Smooth muscle cell (in vitro differentiated cells): ENCODE measurements at regions not wholly inside any gene's neighbourhood (a gene's known extent, or its start where the extent isn't known, plus 50 kb on each side); places are given as distances from the start of the nearest gene placed in this dataset.

Experiments used
- DNase-seq: peaks from one replicate; lab custom pipeline; 2025; ENCODE audit not compliant: unreplicated experiment; lab: John Stamatoyannopoulos, UW
- H2AFZ ChIP-seq: fragments of 200-600 bp; sonication (generic); 2 replicates; pipeline ENCODE4 v1.6.0; 2016; ENCODE audit warnings: antibody characterized with exemption, low read depth, mild to moderate bottlenecking
- H3F3A ChIP-seq: fragments of 200-600 bp; sonication (generic); 2 replicates; pipeline ENCODE4 v1.6.0; 2017; ENCODE audit warnings: antibody characterized with exemption, low read depth
- H3K27ac ChIP-seq: fragments of 200-600 bp; sonication (generic); 2 replicates; pipeline ENCODE4 v1.5.1; 2016; ENCODE audit warnings: low read depth, mild to moderate bottlenecking
- H3K27me3 ChIP-seq: fragments of 200-600 bp; sonication (generic); 2 replicates; pipeline ENCODE4 v1.6.1; 2016; ENCODE audit warnings: low read depth, mild to moderate bottlenecking
- H3K36me3 ChIP-seq: fragments of 200-600 bp; sonication (generic); 2 replicates; pipeline ENCODE4 v1.5.1; 2016; ENCODE audit warnings: low read depth
- H3K4me1 ChIP-seq: fragments of 200-600 bp; sonication (generic); 2 replicates; pipeline ENCODE4 v1.5.1; 2016; ENCODE audit warnings: low read depth
- H3K4me2 ChIP-seq: fragments of 200-600 bp; sonication (generic); 2 replicates; pipeline ENCODE4 v1.6.0; 2016; ENCODE audit warnings: mild to moderate bottlenecking
- H3K4me3 ChIP-seq: fragments of 200-600 bp; sonication (generic); 2 replicates; pipeline ENCODE4 v1.5.1; 2016; ENCODE audit warnings: mild to moderate bottlenecking
- H3K79me2 ChIP-seq: fragments of 200-600 bp; sonication (generic); 2 replicates; pipeline ENCODE4 v1.6.0; 2016; ENCODE audit warnings: low read depth, mild to moderate bottlenecking
- H3K9ac ChIP-seq: fragments of 200-600 bp; sonication (generic); 2 replicates; pipeline ENCODE4 v1.6.0; 2016; ENCODE audit warnings: low read depth
- H3K9me3 ChIP-seq: fragments of 200-600 bp; sonication (generic); replicated peaks from 2 replicates; pipeline ENCODE4 v1.5.1; 2016; ENCODE audit warnings: low read depth
- H4K20me1 ChIP-seq: fragments of 200-600 bp; sonication (generic); 2 replicates; pipeline ENCODE4 v1.6.0; 2016; ENCODE audit warnings: low read depth
- WGBS: methylation state at CpG from one replicate; pipeline ENCODE4 v1.1.7; 2016; ENCODE audit warnings: low lambda C conversion rate; 5-methylcytosine and 5-hydroxymethylcytosine counted together
- TF ChIP-seq, protein P1 (sequence below): fragments of 200-600 bp; sonication (generic); IDR thresholded peaks from 2 replicates; pipeline ENCODE4 v1.5.1; 2017; ENCODE audit warnings: borderline replicate concordance, mild to moderate bottlenecking, antibody characterized with exemption; ENCODE audit not compliant: insufficient read depth, poor library complexity, severe bottlenecking

DNA sequence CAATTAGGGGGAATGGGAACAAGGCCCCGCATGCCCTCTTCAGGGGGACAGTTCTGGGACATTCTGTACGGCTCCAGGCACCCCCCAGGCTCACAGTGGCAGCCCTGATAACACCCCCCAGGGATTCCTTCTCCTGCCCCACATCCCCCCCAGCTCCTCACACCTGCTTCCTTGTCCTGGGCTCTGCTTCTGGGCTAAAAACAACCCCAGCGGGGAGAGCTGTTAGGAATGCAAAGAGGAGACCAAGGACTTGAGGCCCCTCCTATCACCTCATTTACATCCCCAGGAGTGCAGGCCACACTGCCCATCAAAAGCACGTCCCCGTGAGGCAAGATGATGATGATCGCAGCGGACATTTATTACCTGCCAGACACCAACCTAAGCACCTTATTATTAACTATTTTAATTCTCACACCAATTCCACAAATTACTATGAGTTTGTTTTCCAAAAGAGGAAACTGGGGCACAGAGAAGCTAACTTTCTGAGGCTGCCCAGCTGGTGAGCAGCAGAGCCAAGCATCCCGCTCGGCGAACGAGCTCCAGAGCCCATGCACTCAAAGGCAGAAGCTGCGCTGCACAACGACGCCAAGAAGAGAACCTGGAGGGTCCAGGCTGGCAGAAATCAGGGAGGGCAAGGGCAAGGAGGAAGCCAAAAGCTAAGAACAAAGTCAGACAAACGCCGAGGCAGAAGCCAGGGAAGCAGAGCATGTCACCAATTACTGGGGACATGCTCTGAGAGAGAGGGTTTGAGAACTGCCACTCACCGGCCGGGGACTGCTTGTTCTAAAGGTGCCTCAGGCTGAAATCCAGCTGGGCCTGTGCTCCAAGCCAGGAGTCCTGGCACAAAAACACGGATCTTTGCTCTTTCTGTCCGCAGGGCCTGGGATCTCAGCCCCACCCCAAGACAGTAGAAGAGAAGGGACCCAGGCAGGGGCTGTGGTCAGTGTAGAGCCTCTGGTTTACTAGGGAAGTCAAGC lies 76.2 kb upstream of the NSMCE3 start:
- H3K4me3 ChIP-seq = no peak overlapping the region
- DNase-seq = no peak
- 51% methylated on average over 20 of the region's 20 CpGs for WGBS
- no peaks in the 10 kb centered on the region for H3K79me2 ChIP-seq
- H3K9me3 ChIP-seq = no peaks in the 10 kb centered on the region
- peaks cover 17% of the 10 kb centered on the region for H3K4me1 ChIP-seq
- no peaks in the 10 kb centered on the region for H3K27me3 ChIP-seq
- H4K20me1 ChIP-seq = no peaks in the 10 kb centered on the region
- TF ChIP-seq, protein P1, sequence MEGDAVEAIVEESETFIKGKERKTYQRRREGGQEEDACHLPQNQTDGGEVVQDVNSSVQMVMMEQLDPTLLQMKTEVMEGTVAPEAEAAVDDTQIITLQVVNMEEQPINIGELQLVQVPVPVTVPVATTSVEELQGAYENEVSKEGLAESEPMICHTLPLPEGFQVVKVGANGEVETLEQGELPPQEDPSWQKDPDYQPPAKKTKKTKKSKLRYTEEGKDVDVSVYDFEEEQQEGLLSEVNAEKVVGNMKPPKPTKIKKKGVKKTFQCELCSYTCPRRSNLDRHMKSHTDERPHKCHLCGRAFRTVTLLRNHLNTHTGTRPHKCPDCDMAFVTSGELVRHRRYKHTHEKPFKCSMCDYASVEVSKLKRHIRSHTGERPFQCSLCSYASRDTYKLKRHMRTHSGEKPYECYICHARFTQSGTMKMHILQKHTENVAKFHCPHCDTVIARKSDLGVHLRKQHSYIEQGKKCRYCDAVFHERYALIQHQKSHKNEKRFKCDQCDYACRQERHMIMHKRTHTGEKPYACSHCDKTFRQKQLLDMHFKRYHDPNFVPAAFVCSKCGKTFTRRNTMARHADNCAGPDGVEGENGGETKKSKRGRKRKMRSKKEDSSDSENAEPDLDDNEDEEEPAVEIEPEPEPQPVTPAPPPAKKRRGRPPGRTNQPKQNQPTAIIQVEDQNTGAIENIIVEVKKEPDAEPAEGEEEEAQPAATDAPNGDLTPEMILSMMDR = no peak
- H3K36me3 ChIP-seq = no peaks in the 10 kb centered on the region
- H2AFZ ChIP-seq = no peak overlapping the region
- H3F3A ChIP-seq = no peaks in the 10 kb centered on the region
- no peak overlapping the region for H3K9ac ChIP-seq
- no peak overlapping the region for H3K27ac ChIP-seq
- H3K4me2 ChIP-seq = no peak overlapping the region

GRCh38 chr15:29344474-29344873 lies 74.9 kb upstream of the NSMCE3 start:
- 97% methylated on average over 3 of the region's 3 CpGs for WGBS
- no peak for DNase-seq

DNA sequence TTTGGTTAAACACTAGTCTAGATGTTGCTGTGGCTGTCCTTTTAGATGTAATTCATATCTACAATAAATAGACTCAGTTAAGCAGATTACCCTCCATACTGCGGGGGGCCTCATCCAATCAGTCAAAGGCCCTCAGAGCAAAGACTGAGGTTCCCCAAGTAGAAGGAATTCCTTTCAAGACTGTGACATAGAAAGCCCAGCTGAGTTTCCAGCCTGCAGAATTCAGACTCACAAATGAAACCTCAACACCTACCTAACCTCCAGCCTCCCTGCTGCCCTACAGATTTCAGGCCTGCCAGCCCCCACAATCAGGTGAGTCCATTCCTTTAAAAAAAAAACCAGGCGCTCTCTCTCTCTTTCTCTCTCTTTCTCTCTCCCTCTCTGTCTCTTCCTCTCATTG lies 73.6 kb upstream of the NSMCE3 start:
- H3K9me3 ChIP-seq = no peaks in the 10 kb centered on the region
- H2AFZ ChIP-seq = no peak overlapping the region
- no peak overlapping the region for H3K9ac ChIP-seq
- no peaks in the 10 kb centered on the region for H3F3A ChIP-seq
- WGBS = 95% methylated on average over 2 of the region's 2 CpGs
- no peak overlapping the region for H3K4me2 ChIP-seq
- no peaks in the 10 kb centered on the region for H3K79me2 ChIP-seq
- no peak overlapping the region for H3K4me3 ChIP-seq
- TF ChIP-seq, protein P1 = no peak
- H3K36me3 ChIP-seq = no peaks in the 10 kb centered on the region
- no peaks in the 10 kb centered on the region for H3K27me3 ChIP-seq
- H3K27ac ChIP-seq = no peak overlapping the region
- H3K4me1 ChIP-seq = peaks cover 17% of the 10 kb centered on the region
- no peaks in the 10 kb centered on the region for H4K20me1 ChIP-seq
- no peak for DNase-seq

More at GRCh38 chr15:29344474-29344873, 74.9 kb upstream of the NSMCE3 start:
- Histone ChIP-seq H3F3A (no peaks in the 10 kb centered on the region), H3K4me3 (no peak overlapping the region), H3K9me3 (no peaks in the 10 kb centered on the region), H3K27me3 (no peaks in the 10 kb centered on the region), H3K4me2 (no peak overlapping the region), H3K9ac (no peak overlapping the region), H3K4me1 (peaks cover 17% of the 10 kb centered on the region), H3K79me2 (no peaks in the 10 kb centered on the region), H2AFZ (no peak overlapping the region), H4K20me1 (no peaks in the 10 kb centered on the region), H3K27ac (no peak overlapping the region), H3K36me3 (no peaks in the 10 kb centered on the region)
- TF ChIP-seq, protein P1 = no peak
